ENCODE measurements at regions not wholly inside any gene's neighbourhood (a gene's known extent, or its start where the extent isn't known, plus 50 kb on each side); places are given as distances from the start of the nearest gene placed in this dataset.

DNA sequence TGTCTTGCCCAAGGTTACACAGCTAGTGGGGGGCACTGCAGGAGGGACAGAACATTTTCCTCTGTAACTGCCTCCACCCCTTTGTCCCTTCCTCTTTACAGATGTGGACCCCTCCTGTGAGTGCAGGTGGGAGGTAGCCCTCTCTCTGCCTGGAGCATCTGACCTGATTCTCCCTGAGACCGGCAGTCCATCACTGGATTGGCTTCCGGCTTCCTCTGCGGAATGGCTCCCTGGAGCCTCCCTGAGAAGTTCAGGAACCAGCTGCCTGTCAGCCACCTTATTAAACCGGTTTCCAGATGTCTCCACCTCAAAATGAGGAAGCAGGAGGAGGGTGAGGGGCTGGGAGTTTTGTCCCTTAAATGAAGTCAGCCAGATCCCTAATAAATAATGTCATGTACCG, 67.3 kb upstream of the TNP1 start:
- TF ChIP-seq, protein P1, sequence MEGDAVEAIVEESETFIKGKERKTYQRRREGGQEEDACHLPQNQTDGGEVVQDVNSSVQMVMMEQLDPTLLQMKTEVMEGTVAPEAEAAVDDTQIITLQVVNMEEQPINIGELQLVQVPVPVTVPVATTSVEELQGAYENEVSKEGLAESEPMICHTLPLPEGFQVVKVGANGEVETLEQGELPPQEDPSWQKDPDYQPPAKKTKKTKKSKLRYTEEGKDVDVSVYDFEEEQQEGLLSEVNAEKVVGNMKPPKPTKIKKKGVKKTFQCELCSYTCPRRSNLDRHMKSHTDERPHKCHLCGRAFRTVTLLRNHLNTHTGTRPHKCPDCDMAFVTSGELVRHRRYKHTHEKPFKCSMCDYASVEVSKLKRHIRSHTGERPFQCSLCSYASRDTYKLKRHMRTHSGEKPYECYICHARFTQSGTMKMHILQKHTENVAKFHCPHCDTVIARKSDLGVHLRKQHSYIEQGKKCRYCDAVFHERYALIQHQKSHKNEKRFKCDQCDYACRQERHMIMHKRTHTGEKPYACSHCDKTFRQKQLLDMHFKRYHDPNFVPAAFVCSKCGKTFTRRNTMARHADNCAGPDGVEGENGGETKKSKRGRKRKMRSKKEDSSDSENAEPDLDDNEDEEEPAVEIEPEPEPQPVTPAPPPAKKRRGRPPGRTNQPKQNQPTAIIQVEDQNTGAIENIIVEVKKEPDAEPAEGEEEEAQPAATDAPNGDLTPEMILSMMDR (IDR thresholded peaks at IDR 0.05), result no peak
- TF ChIP-seq POLR2A (IDR thresholded peaks at IDR 0.05), result no peak
- TF ChIP-seq POLR2AphosphoS5 (IDR thresholded peaks at IDR 0.05), result no peak
